ENCODE measurements at regions not wholly inside any gene's neighbourhood (a gene's known extent, or its start where the extent isn't known, plus 50 kb on each side); places are given as distances from the start of the nearest gene placed in this dataset.

GRCh38 chr7:82527851-82528250 is 84.3 kb upstream of the CACNA2D1 start:
- TF ChIP-seq POLR2A (IDR thresholded peaks at IDR 0.05) = no peak
- TF ChIP-seq CTCF (IDR thresholded peaks at IDR 0.05) = no peak

Measured in Peyer's patch (tissue), 4 donors.